HG03060 (cell line): ENCODE measurements at regions not wholly inside any gene's neighbourhood (a gene's known extent, or its start where the extent isn't known, plus 50 kb on each side); places are given as distances from the start of the nearest gene placed in this dataset.

Source experiments
- ATAC-seq: cut with Tn5 transposase; IDR thresholded peaks from one replicate; pipeline ENCODE4 v1.9.1; 2021; ENCODE audit warnings: low read depth, moderate number of reproducible peaks; ENCODE audit not compliant: unreplicated experiment

DNA sequence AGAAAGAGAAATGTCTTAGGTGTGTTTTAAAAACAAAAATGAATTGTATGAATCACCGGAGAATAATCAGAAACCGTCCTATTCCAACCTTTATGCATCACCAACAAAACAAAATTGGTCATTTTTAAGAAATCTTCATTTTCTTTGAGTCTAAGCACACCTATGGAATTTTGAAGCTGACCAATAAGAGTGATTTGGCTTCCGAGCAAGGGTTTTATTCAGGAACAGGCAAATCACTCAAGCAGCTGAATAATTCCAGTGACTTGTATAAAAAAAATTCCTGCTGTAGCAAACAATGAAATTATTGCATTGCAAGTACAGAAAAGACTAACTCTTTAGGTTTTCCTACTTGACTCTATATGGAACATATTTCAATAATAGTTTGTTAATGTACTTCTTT lies 83.8 kb upstream of the FNDC3B start:
- no peak for ATAC-seq

DNA sequence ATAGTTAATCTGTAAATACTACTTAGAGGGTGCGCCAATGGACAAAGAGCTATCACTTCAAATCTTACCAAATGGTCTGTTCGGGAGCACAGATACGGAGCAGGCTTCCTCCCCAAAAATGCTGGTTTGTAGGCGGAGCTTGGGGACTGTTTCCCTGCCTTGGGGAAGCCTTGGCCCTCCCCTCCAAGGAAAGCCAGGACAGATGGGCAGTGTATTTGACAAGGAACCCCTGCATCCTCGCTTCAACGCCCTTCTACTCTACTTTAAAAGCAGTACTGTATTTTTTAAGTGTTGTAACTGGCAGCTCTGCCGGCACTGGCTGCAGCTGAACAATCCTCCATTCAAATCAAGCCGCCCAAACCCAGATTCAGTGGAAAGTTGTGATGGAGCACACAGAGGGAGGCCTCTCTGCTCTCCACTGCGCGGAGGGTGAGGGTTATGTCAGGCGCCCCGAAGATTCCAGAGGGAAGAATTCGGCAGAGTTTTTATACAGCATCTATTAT lies 83.1 kb upstream of the FNDC3B start:
- ATAC-seq, result no peak

DNA sequence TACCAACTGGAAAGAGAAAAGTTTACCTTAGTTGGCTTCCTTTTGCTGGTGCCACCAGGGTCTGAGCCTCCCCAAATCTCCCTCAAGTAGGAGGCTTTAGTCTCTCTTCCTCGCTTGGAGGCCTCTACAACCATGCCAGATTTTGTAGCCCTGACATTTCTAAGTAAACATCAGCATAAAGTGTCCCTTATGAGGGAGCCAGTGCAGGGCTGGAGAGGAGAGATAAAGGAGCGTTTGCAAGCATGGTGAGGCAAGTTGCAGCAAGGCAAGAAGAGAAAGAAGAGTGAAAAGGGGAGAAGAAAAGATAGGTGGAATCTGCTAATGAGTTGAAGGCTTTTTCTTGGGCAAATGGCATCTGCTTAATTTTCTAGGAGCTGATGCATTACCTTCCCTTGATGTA lies 82.7 kb upstream of the FNDC3B start:
- ATAC-seq, result no peak

DNA sequence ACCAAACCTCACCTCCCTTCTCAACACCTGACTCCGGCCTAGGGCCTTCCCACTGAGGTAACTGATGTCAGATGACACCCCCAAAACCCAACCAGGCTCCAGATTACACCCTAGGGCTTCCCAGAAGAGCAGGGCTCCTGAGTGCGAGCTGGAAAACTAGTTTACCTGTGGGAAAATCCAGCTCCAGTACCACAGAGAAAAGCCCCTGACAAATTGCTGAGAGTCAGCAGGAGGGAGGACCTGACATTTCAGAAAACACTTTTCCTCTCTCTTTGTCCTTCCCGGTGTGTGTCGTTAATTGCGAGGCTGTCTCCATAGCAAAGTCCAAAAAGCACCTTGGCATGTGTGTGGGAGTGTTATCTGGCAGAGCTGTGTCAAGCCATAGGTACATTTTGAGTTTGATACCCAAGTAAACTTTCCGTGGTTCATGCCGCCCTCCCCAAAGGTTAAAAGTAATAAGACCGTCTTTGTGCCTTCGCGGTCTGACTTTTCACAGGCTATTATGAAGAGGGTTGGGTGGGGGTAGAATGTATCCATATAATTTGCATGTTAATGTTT lies 79.8 kb upstream of the FNDC3B start:
- no peak for ATAC-seq

DNA sequence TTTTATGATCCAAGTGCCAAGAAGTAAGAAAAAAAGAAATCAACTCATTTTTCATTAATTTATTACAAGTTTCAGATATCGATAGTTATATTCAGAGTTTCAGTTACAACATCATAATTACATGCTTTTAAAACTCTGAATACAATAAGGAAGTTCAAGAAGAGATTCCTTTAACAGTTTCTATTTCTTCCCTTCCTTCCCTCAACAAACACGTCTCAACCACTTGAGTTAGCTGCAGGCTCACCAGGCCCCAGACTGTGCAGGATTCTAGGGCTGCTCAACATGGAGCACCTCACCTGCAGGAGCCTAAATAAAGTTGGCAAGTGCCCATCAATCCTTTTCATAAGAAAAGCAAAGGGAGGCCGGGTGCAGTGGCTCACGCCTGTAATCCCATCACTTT lies 79.2 kb upstream of the FNDC3B start:
- no peak for ATAC-seq

DNA sequence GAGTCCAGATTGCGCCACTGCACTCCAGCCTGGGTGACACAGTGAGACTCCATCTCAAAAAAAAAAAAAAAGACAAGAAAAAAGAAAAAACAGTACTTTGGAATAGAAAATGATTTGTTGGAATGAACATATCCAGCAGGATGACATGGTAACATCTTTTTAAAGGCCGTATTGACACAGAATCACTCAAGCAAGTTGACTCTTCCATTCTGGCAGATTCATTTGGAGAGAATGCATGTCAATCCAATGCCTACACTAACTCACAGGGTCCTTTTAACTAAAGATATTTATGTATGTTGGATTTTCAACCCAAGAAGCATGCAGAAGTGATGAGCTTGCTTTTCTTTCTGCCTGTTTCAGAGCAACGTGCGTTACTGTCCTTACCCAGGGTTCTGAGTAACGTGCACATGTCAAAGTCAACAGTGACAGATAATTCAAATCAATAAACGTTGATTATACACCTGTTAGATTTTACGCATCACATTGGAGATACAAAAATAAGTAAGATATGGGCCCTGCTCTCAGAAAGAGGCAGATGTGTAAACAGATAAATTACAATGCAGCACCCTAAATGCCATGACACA lies 77.1 kb upstream of the FNDC3B start:
- no peak for ATAC-seq

DNA sequence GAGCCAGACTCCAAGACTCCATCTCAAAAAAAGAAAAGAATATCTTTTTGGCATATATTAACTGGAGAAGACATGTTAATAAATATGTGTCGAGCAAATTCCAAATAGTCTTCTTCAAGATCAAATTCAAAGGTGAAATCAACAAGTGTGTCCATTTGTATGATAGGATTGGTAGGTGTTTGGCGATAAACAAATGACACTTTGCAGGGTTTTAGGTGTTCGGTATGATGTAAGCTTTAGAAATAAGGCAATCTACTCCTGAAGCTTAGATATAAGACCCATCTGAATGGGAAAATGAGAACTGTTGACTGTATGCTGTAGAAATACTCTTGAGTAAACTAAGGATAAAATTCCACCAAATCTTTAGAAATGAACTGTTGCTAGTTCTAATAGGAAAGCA lies 75.8 kb upstream of the FNDC3B start:
- no peak for ATAC-seq

DNA sequence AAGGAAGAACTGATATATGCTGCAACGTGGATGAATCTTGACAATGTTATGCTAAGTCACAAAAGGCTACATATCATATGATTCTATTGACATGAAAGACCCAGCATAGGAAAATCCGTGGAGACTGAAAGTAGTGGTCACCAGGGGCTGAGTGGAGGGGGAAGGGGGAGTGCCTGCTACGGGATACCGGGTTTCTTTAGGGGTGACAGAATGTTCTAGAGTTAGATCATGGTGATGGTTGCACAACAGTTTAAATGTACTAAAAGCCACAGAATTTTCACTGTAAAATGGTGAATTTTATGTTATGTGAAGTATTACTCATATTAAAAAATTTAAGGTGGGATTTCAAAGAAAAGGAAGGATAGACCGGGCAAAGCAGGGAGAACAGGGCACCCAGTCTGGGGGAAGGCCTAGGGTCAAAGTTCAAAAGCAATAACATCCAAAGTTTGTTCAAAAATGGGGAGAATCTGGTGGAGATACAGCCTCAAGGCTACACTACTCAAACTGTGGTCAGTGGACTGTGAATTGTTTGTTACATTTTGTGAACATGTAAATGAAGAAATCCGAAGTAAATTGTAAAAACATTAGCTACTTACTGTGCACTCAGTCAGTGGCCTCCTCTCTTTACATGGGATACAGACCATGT lies 74.2 kb upstream of the FNDC3B start:
- no peak for ATAC-seq

DNA sequence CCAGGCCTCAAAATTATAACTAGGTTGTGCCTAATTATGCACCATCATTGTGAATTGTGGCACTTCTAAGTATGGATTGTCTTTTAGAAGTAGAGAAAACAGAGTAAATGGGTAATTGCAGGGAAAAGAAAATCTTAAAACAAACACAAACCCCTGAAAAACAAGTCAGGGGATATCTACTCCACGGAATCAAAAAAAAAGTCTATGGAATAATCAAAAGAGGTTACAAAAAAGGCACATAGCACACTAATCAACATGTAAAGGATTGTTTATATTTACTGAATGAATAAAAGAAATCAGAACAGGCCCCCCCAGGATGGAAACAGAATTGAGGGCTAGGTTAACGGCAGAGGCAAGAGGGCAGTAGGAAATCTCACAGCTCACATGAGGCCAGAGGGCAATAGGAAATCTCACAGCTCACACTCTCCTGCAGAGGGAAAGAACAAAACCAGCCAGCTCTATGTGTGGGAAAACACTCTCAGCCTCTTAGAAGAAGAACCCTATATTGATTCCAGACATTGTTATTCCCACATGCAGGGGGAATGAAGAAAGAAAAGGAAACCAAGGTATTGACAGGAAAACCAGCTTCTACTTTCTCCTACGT lies 72.7 kb upstream of the FNDC3B start:
- no peak for ATAC-seq

DNA sequence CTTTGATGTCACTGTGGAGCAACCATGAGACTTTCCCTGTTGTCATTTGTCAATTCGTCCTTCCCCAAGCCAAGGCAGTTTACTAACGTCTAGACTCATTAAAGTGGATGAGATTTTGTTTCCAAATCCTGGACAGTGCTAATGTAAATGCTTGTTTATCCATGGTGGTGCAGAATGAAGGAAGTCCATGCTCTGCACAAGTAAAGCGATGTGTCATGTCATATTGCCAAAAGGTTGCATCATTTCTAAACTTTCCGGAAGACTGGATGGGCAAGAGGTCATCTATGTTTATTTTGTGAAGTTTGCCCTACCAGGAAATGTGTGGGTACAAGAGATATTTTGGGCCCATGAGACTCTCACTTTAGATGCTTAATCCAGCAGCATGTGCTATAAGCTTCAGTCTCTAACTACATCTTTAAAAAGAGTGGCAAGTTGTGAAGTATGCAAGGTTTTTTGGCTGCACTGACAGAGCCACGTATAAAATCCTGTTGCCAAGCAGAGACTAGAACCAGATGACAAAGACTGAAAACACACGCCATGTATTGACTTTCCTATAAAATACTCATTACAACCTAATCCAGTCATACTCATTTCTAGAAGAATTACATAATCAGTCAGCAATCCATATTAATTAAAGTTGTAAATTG lies 72.1 kb upstream of the FNDC3B start:
- peak; percentile 45 for ATAC-seq

DNA sequence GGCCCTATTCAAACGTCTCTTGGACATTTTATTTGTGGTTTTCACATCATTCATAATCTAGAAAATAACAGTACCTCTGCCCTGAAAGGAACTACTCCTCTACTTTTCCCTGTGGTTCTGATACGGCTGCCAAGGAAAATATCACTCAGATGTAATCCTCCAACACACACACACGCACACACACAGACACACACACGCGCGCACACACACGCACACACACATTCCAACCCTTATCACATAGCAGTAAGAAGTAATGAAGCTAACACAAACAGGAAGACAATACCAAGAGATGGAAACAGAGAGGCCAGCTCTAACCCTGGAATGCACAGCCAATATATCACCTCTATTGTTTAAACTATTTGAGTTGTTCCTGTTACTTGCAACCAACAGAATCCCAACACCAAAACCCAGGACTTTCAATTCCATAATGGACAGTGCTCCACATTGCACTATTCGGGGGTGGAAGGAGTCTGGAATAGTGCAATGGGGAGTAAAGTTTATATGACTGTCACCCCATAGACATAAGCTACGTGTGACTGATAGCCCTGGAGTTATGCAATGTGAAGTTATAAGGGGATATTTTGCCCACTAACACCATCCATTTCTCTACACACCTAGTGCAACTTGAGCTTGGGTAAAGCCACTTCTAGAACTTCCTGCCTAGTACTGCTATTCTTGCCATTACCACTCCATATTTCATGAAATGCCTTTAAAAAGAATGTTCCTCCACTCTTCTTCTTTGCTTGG lies 71.3 kb upstream of the FNDC3B start:
- ATAC-seq, result no peak

DNA sequence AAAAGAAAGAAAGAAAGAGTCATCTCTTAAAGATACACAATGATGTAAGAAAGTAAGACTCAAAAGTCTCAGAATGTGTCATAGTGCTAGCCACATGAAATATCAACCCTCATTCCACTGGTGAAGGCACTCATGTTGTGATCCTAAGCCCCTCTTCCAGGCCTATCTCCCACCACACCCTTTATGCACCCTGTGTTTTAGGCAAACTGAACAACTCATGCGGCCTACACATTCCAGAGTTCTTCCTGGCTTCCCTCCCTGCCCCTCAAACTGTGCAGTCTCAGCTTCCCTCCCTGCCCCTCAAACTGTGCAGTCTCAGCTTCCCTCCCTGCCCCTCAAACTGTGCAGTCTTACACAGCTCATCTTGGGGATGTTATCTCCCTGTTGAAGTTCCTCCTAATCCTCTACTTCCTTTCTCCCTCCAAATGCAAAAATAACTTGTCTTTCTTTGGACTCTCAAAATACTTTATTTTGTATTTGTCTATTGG lies 69.0 kb upstream of the FNDC3B start:
- ATAC-seq, result no peak

DNA sequence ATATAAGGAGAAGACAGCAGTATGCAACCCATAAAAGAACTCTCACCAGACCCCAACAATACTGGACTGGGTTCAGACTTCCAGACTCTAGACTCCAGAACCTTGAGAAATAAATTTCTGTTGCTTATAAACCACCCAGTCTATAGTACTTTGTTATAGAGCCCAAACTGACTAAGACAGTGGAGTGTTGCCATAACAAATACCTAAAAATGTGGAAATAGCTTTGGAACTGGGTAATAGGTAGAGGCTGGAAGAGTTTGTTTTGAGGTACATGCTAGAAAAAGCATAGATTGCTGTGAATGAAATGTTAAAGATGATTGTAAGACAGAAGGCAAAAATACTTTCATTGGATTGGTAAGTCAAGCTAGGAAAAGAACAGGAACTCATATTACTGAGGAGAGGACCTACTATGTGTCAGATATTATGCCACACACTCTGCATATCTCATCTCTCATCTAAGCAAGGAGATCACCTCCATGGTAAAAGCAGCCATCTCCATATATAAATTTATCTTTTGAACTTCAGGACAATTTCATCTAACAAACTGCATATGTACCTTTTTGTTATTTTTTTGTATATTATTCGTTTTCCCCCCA lies 67.4 kb upstream of the FNDC3B start:
- ATAC-seq, result no peak

DNA sequence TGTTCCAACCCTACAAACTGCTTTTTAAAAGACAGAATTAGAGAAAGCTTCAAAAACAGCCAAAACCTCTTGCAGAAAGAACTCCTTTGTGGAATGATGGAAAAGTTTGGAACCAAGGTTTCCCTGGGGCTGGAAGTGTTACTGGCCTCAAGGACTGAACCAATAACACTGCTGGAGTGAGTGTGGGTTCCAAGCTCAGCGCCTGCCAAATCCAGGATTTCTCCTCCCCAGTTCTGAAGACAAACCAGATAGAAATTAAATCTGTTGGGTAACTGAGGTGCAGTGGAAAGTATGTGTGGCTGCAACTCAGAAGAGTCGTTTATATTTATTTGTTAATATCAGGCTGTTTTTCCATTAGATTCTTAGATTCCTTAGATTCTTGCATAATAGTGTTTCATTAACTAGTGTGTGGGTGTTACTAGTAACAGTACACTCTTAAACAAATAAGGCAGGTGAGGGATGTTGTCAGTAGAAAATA lies 66.5 kb upstream of the FNDC3B start:
- no peak for ATAC-seq

DNA sequence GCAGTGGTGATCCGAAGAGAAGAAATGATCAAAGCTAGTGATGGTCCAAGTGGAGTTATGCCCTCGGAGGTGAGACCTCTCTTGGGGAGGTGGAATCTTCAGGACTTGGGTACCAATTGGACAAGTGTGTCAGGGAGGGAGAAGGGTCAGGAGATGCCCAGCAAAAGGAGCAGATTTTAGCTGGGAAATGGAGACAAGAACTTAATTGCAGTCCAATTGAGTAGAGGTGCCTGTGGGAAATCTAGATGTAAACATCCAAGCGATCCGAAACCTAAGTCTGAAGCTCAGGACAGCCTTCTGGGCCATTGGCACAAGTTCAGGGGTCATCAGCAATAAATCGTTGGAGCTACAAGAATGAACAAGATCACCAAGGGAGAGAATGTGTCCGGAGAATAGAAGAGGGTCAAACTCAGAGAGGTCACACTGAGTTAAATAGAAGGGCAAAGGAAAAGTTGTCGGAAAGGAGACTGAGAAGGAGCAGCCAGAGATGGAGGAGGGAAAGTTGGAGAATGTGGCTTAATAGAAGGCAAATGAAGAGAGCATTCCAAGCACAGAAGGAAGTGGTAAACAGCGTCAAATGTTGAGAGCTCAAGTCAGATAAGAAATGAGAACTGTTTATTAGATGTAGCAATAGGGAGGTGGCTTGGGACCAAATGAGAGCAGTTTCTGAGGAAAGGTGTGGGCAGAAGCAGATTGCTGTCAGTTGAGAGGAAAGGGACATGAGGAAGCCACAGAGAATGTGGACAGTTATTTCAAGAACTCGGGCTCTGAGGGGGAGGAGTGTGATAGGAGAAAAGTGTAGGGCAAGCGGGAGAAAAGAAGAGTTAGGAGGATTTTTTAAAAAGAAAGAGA lies 64.2 kb upstream of the FNDC3B start:
- ATAC-seq, result no peak

DNA sequence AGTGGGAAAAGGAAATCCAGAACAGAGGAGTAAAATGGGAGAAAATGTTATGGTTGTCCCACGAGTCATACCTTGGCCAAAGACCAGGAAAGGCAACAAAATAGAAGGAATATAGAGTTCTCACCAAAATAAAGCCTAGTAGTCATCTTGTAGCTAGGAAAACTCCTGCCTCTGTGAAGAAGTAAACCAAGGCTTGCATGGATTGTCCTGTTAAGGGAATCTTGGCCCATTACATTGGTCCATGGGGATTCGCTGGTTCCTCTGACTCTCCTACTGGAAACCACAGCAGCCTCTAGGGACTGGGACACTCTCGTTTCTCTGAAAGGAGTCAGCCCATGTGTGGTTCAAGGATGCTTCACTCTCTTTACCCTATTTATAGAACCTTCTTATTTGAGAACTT lies 62.9 kb upstream of the FNDC3B start:
- no peak for ATAC-seq

DNA sequence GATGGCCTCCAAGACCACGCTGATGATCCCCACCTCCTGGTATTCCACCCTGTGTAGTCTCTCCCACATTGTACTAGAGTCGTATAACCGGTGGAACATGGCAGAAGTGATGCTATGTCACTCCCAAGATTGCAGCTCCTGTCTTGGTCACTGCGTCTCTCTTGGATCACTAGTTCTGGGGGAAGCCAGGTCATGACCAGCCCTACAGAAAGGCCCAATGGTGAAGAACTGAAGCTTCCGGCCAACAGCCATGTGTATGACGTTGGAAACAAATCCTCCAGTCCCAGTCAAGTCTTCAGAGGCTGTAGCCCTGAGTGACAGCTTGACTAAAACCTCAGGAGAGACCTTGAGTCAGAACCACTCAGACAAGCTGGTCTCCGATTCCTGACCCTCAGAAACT lies 61.9 kb upstream of the FNDC3B start:
- ATAC-seq, result no peak

DNA sequence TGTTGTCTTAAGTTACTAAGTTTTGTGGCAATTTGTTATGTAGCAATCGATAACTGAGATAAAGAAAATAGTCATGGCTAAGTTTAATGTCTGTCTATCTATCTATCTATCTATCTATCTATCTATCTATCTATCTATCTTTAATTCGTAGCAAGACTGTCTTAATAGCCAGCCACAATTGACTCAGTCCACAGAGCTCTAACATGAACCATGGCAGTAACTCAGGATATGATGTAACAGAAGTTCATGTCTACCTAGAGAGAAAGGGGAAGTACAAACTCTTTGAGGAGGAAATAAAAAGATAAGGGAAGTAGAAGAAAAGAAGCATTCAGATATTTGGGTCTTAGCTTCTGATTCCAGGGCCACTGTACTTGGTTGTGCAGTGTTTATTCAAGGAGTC lies 61.5 kb upstream of the FNDC3B start:
- no peak for ATAC-seq

DNA sequence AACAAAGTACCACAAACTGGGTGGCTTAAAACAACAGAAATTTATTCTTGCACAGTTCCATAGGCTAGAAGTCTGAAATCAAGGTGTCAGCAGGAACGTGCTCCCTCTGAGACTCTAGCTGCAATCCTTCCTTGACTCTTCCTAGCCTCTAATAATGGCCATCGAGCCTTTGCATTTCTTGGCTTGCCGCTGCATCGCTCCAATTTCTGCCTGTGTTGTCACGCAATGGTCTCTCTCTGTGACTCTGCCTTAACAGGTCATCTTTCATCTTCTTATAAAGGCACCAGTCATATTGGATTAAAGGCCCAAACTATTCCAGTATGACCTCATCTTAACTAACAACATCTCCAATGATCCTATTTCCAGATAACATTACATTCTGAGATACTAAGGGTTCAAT lies 61.0 kb upstream of the FNDC3B start:
- no peak for ATAC-seq
